Activated CD8-positive, alpha-beta T cell treated with anti-CD3 and anti-CD28 coated beads for 36 hours (primary cell): ENCODE measurements at regions not wholly inside any gene's neighbourhood (a gene's known extent, or its start where the extent isn't known, plus 50 kb on each side); places are given as distances from the start of the nearest gene placed in this dataset. TPM values are rescaled to one million over a fixed set of nuclear protein-coding genes. Genes with fewer than 3 reads are reported as not detected.

Experiments
- ATAC-seq: fragments of 200-7000 bp; cut with Tn5 transposase; one replicate; pipeline ENCODE4 v1.10.0; 2021; ENCODE audit warnings: mild to moderate bottlenecking, moderate library complexity
- CTCF ChIA-PET: fragments of 350-600 bp; sonication (Branson Sonifier 250); formaldehyde crosslinking; loops from one replicate; lab custom pipeline; 2021; ENCODE audit warnings: antibody characterized with exemption; lab: Charles Lee
- POLR2A ChIA-PET: fragments of 350-600 bp; sonication (Branson Sonifier 250); formaldehyde crosslinking; loops from one replicate; lab custom pipeline; 2021; ENCODE audit warnings: antibody characterized with exemption; lab: Charles Lee
- DNase-seq: peaks from one replicate; pipeline ENCODE4 v3.0.0-alpha.2; 2020
- H3K27ac Mint-ChIP-seq: one replicate; pipeline ENCODE4 v1.8.0; 2021; ENCODE audit warnings: mild to moderate bottlenecking, mixed read lengths
- H3K27me3 Mint-ChIP-seq: one replicate; pipeline ENCODE4 v1.8.0; 2021; ENCODE audit warnings: mixed read lengths
- H3K36me3 Mint-ChIP-seq: one replicate; pipeline ENCODE4 v1.8.0; 2021; ENCODE audit warnings: low read depth, mixed read lengths
- H3K4me1 Mint-ChIP-seq: one replicate; pipeline ENCODE4 v1.8.0; 2021; ENCODE audit warnings: low read depth, mixed read lengths
- H3K4me3 Mint-ChIP-seq: one replicate; pipeline ENCODE4 v1.8.0; 2021; ENCODE audit warnings: mild to moderate bottlenecking, moderate library complexity, mixed read lengths
- H3K9me3 Mint-ChIP-seq: one replicate; pipeline ENCODE4 v1.8.0; 2021; ENCODE audit warnings: mixed read lengths
- CTCF ChIP-seq: fragments of 200-600 bp; IDR thresholded peaks from one replicate; pipeline ENCODE4 v1.8.0; 2022; ENCODE audit warnings: antibody characterized with exemption, mild to moderate bottlenecking
- intact Hi-C: fragments of 100-400 bp; cut with micrococcal nuclease; formaldehyde crosslinking; loops from one replicate; pipeline ENCODE4 v1.10.0; 2022
- microRNA-seq: library from miRNA; unstranded; fragments of <30 nt; microRNA quantifications from one replicate; pipeline ENCODE4 v1.2.0, GENCODE V29; 2022; ENCODE audit warnings: borderline microRNAs expressed, borderline replicate concordance

- peaks cover 16% of the 10 kb centered on the region for H3K27me3 Mint-ChIP-seq
- intact Hi-C loops: no loop called here
- CTCF ChIA-PET: no interaction called here
- H3K9me3 Mint-ChIP-seq: no peaks in the 10 kb centered on the region
- H3K4me3 Mint-ChIP-seq: no peak overlapping the region
- TF ChIP-seq CTCF: no peak
- no peak overlapping the region for H3K27ac Mint-ChIP-seq
- POLR2A ChIA-PET: no interaction called here
- H3K4me1 Mint-ChIP-seq: no peaks in the 10 kb centered on the region
- no peak for ATAC-seq
- DNase-seq: no peak
- no peaks in the 10 kb centered on the region for H3K36me3 Mint-ChIP-seq
Observed at GRCh38 chr13:106625578-106625977, 57.6 kb upstream of the ARGLU1 start.

- no peak for ATAC-seq
Observed at GRCh38 chr13:106623799-106624460, 56.0 kb upstream of the ARGLU1 start.

GRCh38 chr13:106621833-106622232 is 53.9 kb upstream of the ARGLU1 start:
- peaks cover 15% of the 10 kb centered on the region for H3K27me3 Mint-ChIP-seq
- H3K27ac Mint-ChIP-seq: no peak overlapping the region
- TF ChIP-seq CTCF: no peak
- intact Hi-C loops: no loop called here
- H3K4me1 Mint-ChIP-seq: peaks cover 2% of the 10 kb centered on the region
- H3K9me3 Mint-ChIP-seq: no peaks in the 10 kb centered on the region
- no peak overlapping the region for H3K4me3 Mint-ChIP-seq
- ATAC-seq: no peak
- DNase-seq: no peak
- ChIA-PET POLR2A (no interaction called here), CTCF (interaction anchor here (1.2 kb wide), 1 partner anchor 114 kb away, joined by 3 read pairs; no protein-coding TSS in a partner anchor)
- no peaks in the 10 kb centered on the region for H3K36me3 Mint-ChIP-seq

More at GRCh38 chr13:106623799-106624460, 56.0 kb upstream of the ARGLU1 start:
- no peak for TF ChIP-seq CTCF
- CTCF ChIA-PET: no interaction called here
- intact Hi-C loops: no loop called here
- Mint-ChIP-seq H3K9me3 (no peaks in the 10 kb centered on the region), H3K4me1 (peaks cover 2% of the 10 kb centered on the region), H3K4me3 (no peak overlapping the region), H3K36me3 (no peaks in the 10 kb centered on the region), H3K27me3 (peaks cover 13% of the 10 kb centered on the region), H3K27ac (no peak overlapping the region)
- DNase-seq: no peak
- POLR2A ChIA-PET: no interaction called here

GRCh38 chr13:106619688-106620555 is 52.0 kb upstream of the ARGLU1 start:
- H3K27ac Mint-ChIP-seq: no peak overlapping the region
- no peaks in the 10 kb centered on the region for H3K36me3 Mint-ChIP-seq
- no peaks in the 10 kb centered on the region for H3K9me3 Mint-ChIP-seq
- CTCF ChIA-PET: interaction anchor here (0.7 to 3.0 kb wide), 32 partner anchors 9 to 537 kb away, joined by 3 to 18 read pairs (median 4); partner anchors contain the start of gene EFNB2
- H3K27me3 Mint-ChIP-seq: peaks cover 13% of the 10 kb centered on the region
- TF ChIP-seq CTCF: peak; percentile 71
- ATAC-seq (peak; percentile 86), DNase-seq (peak; percentile 35)
- no peak overlapping the region for H3K4me3 Mint-ChIP-seq
- intact Hi-C loops: no loop called here
- H3K4me1 Mint-ChIP-seq: peaks cover 2% of the 10 kb centered on the region
- POLR2A ChIA-PET: no interaction called here

Small RNAs in the stretch of these regions (microRNA-seq; reads per million reads assigned to microRNA genes)
- not detected for gene MIR1267
